ENCODE measurements at regions not wholly inside any gene's neighbourhood (a gene's known extent, or its start where the extent isn't known, plus 50 kb on each side); places are given as distances from the start of the nearest gene placed in this dataset.
A peak's percentile ranks its signal among the peaks of the same experiment; 100 is the strongest.

- TF ChIP-seq REST (IDR thresholded peaks at IDR 0.05; ENCODE audit: low read depth): no peak
- TF ChIP-seq USF1 (IDR thresholded peaks at IDR 0.05): peak; percentile 41; the same call in 1 of the 2 replicates
Observed at GRCh38 chr6:6889601-6890000, 218.2 kb upstream of the RREB1 start.

GRCh38 chr6:6890400-6890858 is 217.3 kb upstream of the RREB1 start:
- TF ChIP-seq NFIC (IDR thresholded peaks at IDR 0.05) (0 out of 2 replicates have a peak, but pooled peaks have one; percentile 20), REST (IDR thresholded peaks at IDR 0.05; ENCODE audit: low read depth) (no peak)

GRCh38 chr6:6891125-6891721 is 216.5 kb upstream of the RREB1 start:
- TF ChIP-seq FOXM1 (IDR thresholded peaks at IDR 0.05; ENCODE audit: borderline replicate concordance, low read depth): no peak
- TF ChIP-seq REST (IDR thresholded peaks at IDR 0.05; ENCODE audit: low read depth): no peak
- no peak for TF ChIP-seq RAD21 (IDR thresholded peaks at IDR 0.05; ENCODE audit: low read depth)
- TF ChIP-seq YY1 (IDR thresholded peaks at IDR 0.05; ENCODE audit: low read depth): no peak
- no peak for TF ChIP-seq CREB1 (IDR thresholded peaks at IDR 0.05; ENCODE audit: low read depth)
- TF ChIP-seq CEBPB (IDR thresholded peaks at IDR 0.05): no peak
- TF ChIP-seq NFIC (IDR thresholded peaks at IDR 0.05): no peak
- TF ChIP-seq TAF1 (IDR thresholded peaks at IDR 0.05; ENCODE audit: low read depth): no peak
- no peak; the same call in 1 of the 2 replicates for TF ChIP-seq EP300 (IDR thresholded peaks at IDR 0.05; ENCODE audit: borderline replicate concordance)
- TF ChIP-seq ZBTB7A (IDR thresholded peaks at IDR 0.05; ENCODE audit: low read depth): no peak
- TF ChIP-seq USF1 (IDR thresholded peaks at IDR 0.05): no peak
- no peak for TF ChIP-seq TEAD4 (IDR thresholded peaks at IDR 0.05)
- no peak for TF ChIP-seq TCF12 (IDR thresholded peaks at IDR 0.05; ENCODE audit: low read depth)
- no peak for TF ChIP-seq EGR1 (IDR thresholded peaks at IDR 0.05)
- no peak for TF ChIP-seq MAX (IDR thresholded peaks at IDR 0.05)

- TF ChIP-seq TAF1 (IDR thresholded peaks at IDR 0.05; ENCODE audit: low read depth) (no peak), RAD21 (IDR thresholded peaks at IDR 0.05; ENCODE audit: low read depth) (no peak), TEAD4 (IDR thresholded peaks at IDR 0.05) (no peak), YY1 (IDR thresholded peaks at IDR 0.05; ENCODE audit: low read depth) (no peak), TCF12 (IDR thresholded peaks at IDR 0.05; ENCODE audit: low read depth) (no peak), REST (IDR thresholded peaks at IDR 0.05; ENCODE audit: low read depth) (no peak), FOXM1 (IDR thresholded peaks at IDR 0.05; ENCODE audit: borderline replicate concordance, low read depth) (no peak), NFIC (IDR thresholded peaks at IDR 0.05) (no peak), ZBTB7A (IDR thresholded peaks at IDR 0.05; ENCODE audit: low read depth) (no peak), CEBPB (IDR thresholded peaks at IDR 0.05) (no peak), USF1 (IDR thresholded peaks at IDR 0.05) (no peak), CREB1 (IDR thresholded peaks at IDR 0.05; ENCODE audit: low read depth) (no peak), EP300 (IDR thresholded peaks at IDR 0.05; ENCODE audit: borderline replicate concordance) (no peak), MAX (IDR thresholded peaks at IDR 0.05) (no peak)
Observed at GRCh38 chr6:6891949-6892461, 215.8 kb upstream of the RREB1 start.

All from Ishikawa (cell line).